Activated CD8-positive, alpha-beta memory T cell treated with anti-CD3 and anti-CD28 coated beads for 36 hours (primary cell): ENCODE measurements at regions not wholly inside any gene's neighbourhood (a gene's known extent, or its start where the extent isn't known, plus 50 kb on each side); places are given as distances from the start of the nearest gene placed in this dataset.

Experiments used
- CTCF ChIA-PET: fragments of 350-600 bp; sonication (Branson Sonifier 250); formaldehyde crosslinking; loops from one replicate; lab custom pipeline; 2021; ENCODE audit warnings: antibody characterized with exemption; lab: Charles Lee
- POLR2A ChIA-PET: fragments of 350-600 bp; sonication (Branson Sonifier 250); formaldehyde crosslinking; loops from one replicate; lab custom pipeline; 2021; ENCODE audit warnings: antibody characterized with exemption; lab: Charles Lee

DNA sequence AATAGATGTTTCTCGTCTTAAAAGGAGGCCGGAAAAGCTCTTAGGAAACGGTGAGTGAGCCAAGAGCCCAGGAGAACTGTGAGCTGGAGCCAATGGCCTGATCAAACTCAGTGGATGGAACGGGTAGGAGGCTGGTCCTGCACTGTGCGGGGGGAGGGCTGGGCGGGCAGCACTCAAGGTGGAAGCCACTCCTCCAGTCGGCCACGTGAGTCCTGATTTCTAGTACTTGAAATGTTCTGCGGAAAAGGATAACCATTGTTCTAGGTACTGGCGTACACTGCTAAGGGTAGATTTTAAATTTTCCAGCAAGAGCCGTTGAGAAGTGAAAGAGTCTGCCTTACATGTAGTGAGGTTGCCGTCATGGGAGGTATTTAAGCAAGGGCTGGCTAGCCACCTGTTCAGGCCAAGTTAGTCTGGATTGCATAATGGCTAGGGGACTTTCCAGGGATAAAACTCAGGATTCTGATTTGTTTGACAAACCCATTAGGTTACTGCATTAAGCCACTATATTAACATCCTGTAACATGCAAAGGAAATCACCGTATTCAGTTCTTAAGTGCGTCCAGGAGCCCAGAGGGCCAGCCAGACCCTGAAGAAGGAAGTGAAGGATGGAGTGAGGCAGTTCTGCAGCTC, 51.3 kb upstream of the ODC1 start:
- ChIA-PET CTCF (no interaction called here), POLR2A (no interaction called here)

DNA sequence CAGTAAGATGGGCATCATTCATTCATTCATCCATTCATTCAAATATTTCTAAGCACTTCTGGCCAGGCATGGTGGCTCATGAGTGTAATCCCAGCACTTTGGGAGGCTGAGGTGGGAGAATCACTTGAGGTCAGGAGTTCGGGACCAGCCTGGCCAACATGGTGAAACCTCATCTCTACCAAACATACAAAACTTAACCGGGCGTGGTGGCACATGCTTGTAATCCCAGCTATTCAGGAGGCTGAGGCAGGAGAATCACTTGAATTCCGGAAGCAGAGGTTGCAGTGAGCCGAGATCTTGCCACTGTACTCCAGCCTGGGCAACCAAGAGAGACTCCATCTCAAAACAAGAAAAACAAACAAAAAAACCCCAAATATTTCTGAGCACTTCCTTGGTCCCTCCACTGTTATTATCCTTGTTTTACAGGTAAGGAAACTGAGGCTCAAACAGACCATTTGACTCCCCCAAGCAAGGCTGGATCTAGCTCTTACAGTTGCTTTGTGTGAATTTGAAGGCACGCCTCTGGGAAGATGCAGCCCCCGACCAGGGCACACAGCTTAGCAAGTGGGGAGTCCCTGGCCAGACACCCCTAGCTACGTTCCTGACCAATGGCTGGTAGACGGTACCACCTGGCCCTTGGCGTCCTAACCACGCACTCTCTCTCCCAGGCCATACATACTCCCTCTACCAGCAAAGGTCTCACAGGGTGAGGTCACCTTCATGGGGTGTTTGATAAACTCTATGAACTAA, 50.6 kb upstream of the ODC1 start:
- POLR2A ChIA-PET: no interaction called here
- CTCF ChIA-PET: no interaction called here
